K562 (cell line): ENCODE measurements at regions not wholly inside any gene's neighbourhood (a gene's known extent, or its start where the extent isn't known, plus 50 kb on each side); places are given as distances from the start of the nearest gene placed in this dataset.

ENCODE experiments used
- ATAC-seq: fragments of 200-7000 bp; cut with Tn5 transposase; 3 replicates; pipeline ENCODE4 v1.9.1; 2020; ENCODE audit warnings: moderate library complexity
- BruUV-seq: library from RNA; stranded (reverse); fragments of 400-500 nt; replicated peaks from 2 replicates; lab custom pipeline; 2021; lab: Mats Ljungman, UMichigan
- CTCF ChIA-PET: fragments of 300-600 bp; formaldehyde crosslinking; extraction: SDS; loops from one replicate; lab custom pipeline; 2021; ENCODE audit warnings: low intra/inter-chr PET ratio; lab: Yijun Ruan, JAX
- POLR2A ChIA-PET: fragments of 300-600, 350-650 bp; sonication (Branson Sonifier 250); formaldehyde crosslinking; extraction: SDS; loops from one replicate; lab custom pipeline; 2021; ENCODE audit warnings: antibody characterized with exemption, inconsistent platforms; lab: Yijun Ruan, JAX
- DNase-seq, 4 experiments: peaks; one replicate each; pipeline versions ENCODE4 v3.0.0 to v3.0.0-alpha.2; 2011 to 2018; ENCODE audit warnings: low spot score in 3 of 4, mixed read lengths in 3 of 4; ENCODE audit errors: extremely low read depth in 1 of 4
- FAIRE-seq: peaks from 2 replicates; lab custom pipeline; 2011; peaks lifted over from hg19 to GRCh38; lab: Jason Lieb, UNC
- H2AFZ ChIP-seq: 2 replicates; pipeline ENCODE4 v1.6.0; 2011; ENCODE audit warnings: low read depth, low read length, control low read depth, inconsistent platforms
- H3K27ac ChIP-seq: fragments of 200-600 bp; 3 replicates; pipeline ENCODE4 v1.8.0; 2011; ENCODE audit warnings: low read depth, mild to moderate bottlenecking, control low read depth, inconsistent platforms, low read length, moderate library complexity, mixed read lengths; ENCODE audit errors: extremely low read depth
- H3K27me3 ChIP-seq, 2 experiments: fragments of 300-600 bp in 1 of 2; 2 replicates in 1 of 2; 3 replicates in 1 of 2; pipeline versions ENCODE4 v1.6.0 to v1.8.0; 2011; ENCODE audit warnings: inconsistent platforms in 2 of 2, low read length in 2 of 2, mild to moderate bottlenecking in 1 of 2, mixed read lengths in 1 of 2, moderate library complexity in 1 of 2; ENCODE audit not compliant: control insufficient read depth in 2 of 2, insufficient read depth in 2 of 2
- H3K36me3 ChIP-seq: fragments of 300-600 bp; 3 replicates; pipeline ENCODE4 v1.8.0; 2011; ENCODE audit warnings: mild to moderate bottlenecking, low read length, inconsistent platforms; ENCODE audit not compliant: control insufficient read depth, insufficient read depth
- H3K4me1 ChIP-seq, 2 experiments: fragments of 200-600 bp in 1 of 2; replicated peaks in 1 of 2; 2 replicates in 1 of 2; 3 replicates in 1 of 2; pipeline versions ENCODE4 v1.5.1 to v1.8.0; 2011; ENCODE audit warnings: inconsistent platforms in 2 of 2, low read length in 2 of 2, mild to moderate bottlenecking in 1 of 2, mixed read lengths in 1 of 2, moderate library complexity in 1 of 2; ENCODE audit not compliant: control insufficient read depth in 2 of 2, insufficient read depth in 2 of 2
- H3K4me2 ChIP-seq: 2 replicates; pipeline ENCODE4 v1.6.1; 2011; ENCODE audit warnings: low read length, control low read depth, inconsistent platforms, mixed read lengths; ENCODE audit not compliant: insufficient read depth
- H3K4me3 ChIP-seq: fragments of 200-600 bp; sonication (generic), shearing (Covaris generic); 2 replicates; pipeline ENCODE4 v1.5.1; 2016; ENCODE audit warnings: control low read depth, inconsistent platforms
- H3K79me2 ChIP-seq: fragments of 200-600 bp; 3 replicates; pipeline ENCODE4 v1.8.0; 2011; ENCODE audit warnings: low read length, inconsistent platforms; ENCODE audit not compliant: control insufficient read depth, insufficient read depth
- H3K9ac ChIP-seq, 2 experiments: 2 replicates each; pipeline versions ENCODE4 v1.6.0 to v1.6.1; 2011; ENCODE audit warnings: low read depth in 2 of 2, low read length in 2 of 2, control low read depth in 1 of 2, inconsistent platforms in 1 of 2, mild to moderate bottlenecking in 1 of 2, mixed read lengths in 1 of 2; ENCODE audit not compliant: insufficient read depth in 1 of 2
- H3K9me1 ChIP-seq: one replicate; pipeline ENCODE4 v1.6.0; 2011; ENCODE audit warnings: inconsistent platforms, mild to moderate bottlenecking, low read length, moderate library complexity; ENCODE audit not compliant: control insufficient read depth, insufficient read depth
- H3K9me3 ChIP-seq: replicated peaks from 2 replicates; pipeline ENCODE4 v1.5.1; 2011; ENCODE audit warnings: low read depth, low read length, inconsistent platforms; ENCODE audit not compliant: control insufficient read depth, insufficient read depth
- H4K20me1 ChIP-seq: replicated peaks from 2 replicates; pipeline ENCODE4 v1.6.1; 2011; ENCODE audit warnings: low read length, inconsistent platforms, mixed read lengths; ENCODE audit not compliant: control insufficient read depth, insufficient read depth
- CCAR2 ChIP-seq: fragments of 200-400 bp; formaldehyde crosslinking; IDR thresholded peaks from 2 replicates; pipeline ENCODE4 v1.6.1; 2017; ENCODE audit warnings: mild to moderate bottlenecking, low read depth, low read length
- CREB3L1 ChIP-seq: fragments of 450-650 bp; IDR thresholded peaks from 2 replicates; pipeline ENCODE4 v1.6.1; 2014; ENCODE audit warnings: low read depth, mild to moderate bottlenecking, moderate library complexity, borderline replicate concordance
- EWSR1 ChIP-seq: fragments of 450-650 bp; IDR thresholded peaks from 2 replicates; pipeline ENCODE4 v1.6.1; 2018; ENCODE audit warnings: borderline replicate concordance, mild to moderate bottlenecking, low read depth, moderate library complexity; ENCODE audit not compliant: partially characterized antibody
- ZNF232 ChIP-seq: sonication (generic); formaldehyde crosslinking; IDR thresholded peaks from 2 replicates; pipeline ENCODE4 v1.8.0; 2022; ENCODE audit warnings: mild to moderate bottlenecking, missing genetic modification reagents
- in situ Hi-C: fragments of 300-500 bp; cut with MboI; formaldehyde crosslinking; loops from 4 replicates; pipeline ENCODE4 v1.15.0; 2018; ENCODE audit warnings: inconsistent platforms, mixed read lengths
- intact Hi-C: fragments of 100-400 bp; cut with micrococcal nuclease; formaldehyde crosslinking; loops from 2 replicates; pipeline ENCODE4 v1.14.2; 2022

- DNase-seq (no peak), FAIRE-seq (no peak), ATAC-seq (no peak)
- ChIA-PET POLR2A (no interaction called here), CTCF (no interaction called here)
- Histone ChIP-seq H2AFZ (no peak overlapping the region), H3K4me1 (peaks cover 0 to 11% of the 10 kb centered on the region in 2 experiments; a peak in 2 of 5 replicates), H3K27ac (no peak overlapping the region), H3K9me3 (no peaks in the 10 kb centered on the region), H3K79me2 (no peaks in the 10 kb centered on the region), H4K20me1 (no peaks in the 10 kb centered on the region), H3K4me3 (no peak overlapping the region), H3K9ac (no peak overlapping the region), H3K4me2 (no peak overlapping the region), H3K27me3 (no peaks in the 10 kb centered on the region; a peak in 1 of 5 replicates), H3K36me3 (no peaks in the 10 kb centered on the region), H3K9me1 (no peaks in the 10 kb centered on the region)
- BruUV-seq = no TSS peak
- TF ChIP-seq CCAR2 = no peak
- TF ChIP-seq CREB3L1 = no peak
- no peak for TF ChIP-seq EWSR1
- TF ChIP-seq ZNF232 = no peak
- in situ Hi-C loops = no loop called here
- intact Hi-C loops = no loop called here
Measured at GRCh38 chrX:130531066-130531465, 129.3 kb downstream of the RBMX2 start.
